CD4-positive, alpha-beta T cell treated with Interleukin-15 for 1 hour (primary cell): ENCODE measurements at regions not wholly inside any gene's neighbourhood (a gene's known extent, or its start where the extent isn't known, plus 50 kb on each side); places are given as distances from the start of the nearest gene placed in this dataset.
"Not testable (repeated sequence)": the region's sequence is repeated elsewhere in the genome, so short reads cannot be mapped to it uniquely, and the experiment has no call there.

Experiments
- DNase-seq: peaks from one replicate; pipeline ENCODE4 v3.0.0-alpha.2; 2020

GRCh38 chr20:47867831-47868230 is 82.5 kb upstream of the SULF2 start:
- DNase-seq, result no peak

GRCh38 chr20:47866480-47866879 is 81.2 kb upstream of the SULF2 start:
- DNase-seq, result no peak

- DNase-seq, result no peak
Observed at GRCh38 chr20:47865912-47866311, 80.6 kb upstream of the SULF2 start.

GRCh38 chr20:47865451-47865850 is 80.2 kb upstream of the SULF2 start:
- DNase-seq, result no peak

GRCh38 chr20:47863981-47864380 is 78.7 kb upstream of the SULF2 start:
- no peak for DNase-seq

- DNase-seq, result no peak
Observed at GRCh38 chr20:47863315-47863965, 78.2 kb upstream of the SULF2 start.

GRCh38 chr20:47862574-47863240 is 77.4 kb upstream of the SULF2 start:
- DNase-seq, result no peak

- DNase-seq, result no peak
Observed at GRCh38 chr20:47861116-47861515, 75.8 kb upstream of the SULF2 start.

- DNase-seq, result no peak
Observed at GRCh38 chr20:47860049-47860830, 75.0 kb upstream of the SULF2 start.

GRCh38 chr20:47859278-47859677 is 74.0 kb upstream of the SULF2 start:
- no peak for DNase-seq

- DNase-seq, result no peak
Observed at GRCh38 chr20:47857569-47858464, 72.5 kb upstream of the SULF2 start.

GRCh38 chr20:47857187-47857568 is 71.9 kb upstream of the SULF2 start:
- no peak for DNase-seq

- DNase-seq, result no peak
Observed at GRCh38 chr20:47855799-47856198, 70.5 kb upstream of the SULF2 start.

- DNase-seq, result no peak
Observed at GRCh38 chr20:47854687-47855212, 69.5 kb upstream of the SULF2 start.

GRCh38 chr20:47851774-47852173 is 66.5 kb upstream of the SULF2 start:
- no peak for DNase-seq

GRCh38 chr20:47850146-47850545 is 64.9 kb upstream of the SULF2 start:
- no peak for DNase-seq

- no peak for DNase-seq
Observed at GRCh38 chr20:47849596-47849995, 64.3 kb upstream of the SULF2 start.

- DNase-seq, result no peak
Observed at GRCh38 chr20:47849006-47849405, 63.7 kb upstream of the SULF2 start.

- not testable (repeated sequence) for DNase-seq
Observed at GRCh38 chr20:47848534-47848933, 63.3 kb upstream of the SULF2 start.

- no peak for DNase-seq
Observed at GRCh38 chr20:47847884-47848485, 62.7 kb upstream of the SULF2 start.

- not testable (repeated sequence) for DNase-seq
Observed at GRCh38 chr20:47847220-47847619, 61.9 kb upstream of the SULF2 start.

- DNase-seq, result not testable (repeated sequence)
Observed at GRCh38 chr20:47846651-47847050, 61.4 kb upstream of the SULF2 start.
